AG08396 (cell line): ENCODE measurements at regions not wholly inside any gene's neighbourhood (a gene's known extent, or its start where the extent isn't known, plus 50 kb on each side); places are given as distances from the start of the nearest gene placed in this dataset.
"Not testable (repeated sequence)": the region's sequence is repeated elsewhere in the genome, so short reads cannot be mapped to it uniquely, and the experiment has no call there.

Experiments used
- DNase-seq: peaks from one replicate; pipeline ENCODE4 v3.0.0; 2012; ENCODE audit warnings: low spot score, mixed read lengths

- DNase-seq = no peak
Observed at GRCh38 chr3:40645883-40646282, 121.1 kb downstream of the ZNF621 start.

DNA sequence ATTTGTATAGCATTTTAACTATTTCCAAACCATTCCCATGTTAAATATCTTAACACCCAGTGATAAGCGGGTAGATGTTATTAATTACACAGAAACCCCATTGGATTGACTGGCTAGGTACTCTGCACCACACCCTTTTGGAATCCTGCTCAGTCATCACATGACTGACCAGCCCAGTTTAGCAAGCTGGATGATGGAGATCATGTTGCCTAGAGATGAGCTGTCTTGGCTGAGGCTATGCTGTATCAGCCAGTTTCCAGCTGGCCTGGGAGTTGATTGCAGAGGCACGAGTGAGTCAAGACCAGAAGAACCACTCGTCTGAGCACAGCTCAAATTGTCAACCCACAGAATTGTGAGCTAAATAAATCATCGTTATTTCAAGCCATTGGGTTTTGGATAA, 124.6 kb downstream of the ZNF621 start:
- no peak for DNase-seq

GRCh38 chr3:40652072-40652471, 127.3 kb downstream of the ZNF621 start:
- no peak for DNase-seq

GRCh38 chr3:40653001-40653400, 128.2 kb downstream of the ZNF621 start:
- no peak for DNase-seq

DNA sequence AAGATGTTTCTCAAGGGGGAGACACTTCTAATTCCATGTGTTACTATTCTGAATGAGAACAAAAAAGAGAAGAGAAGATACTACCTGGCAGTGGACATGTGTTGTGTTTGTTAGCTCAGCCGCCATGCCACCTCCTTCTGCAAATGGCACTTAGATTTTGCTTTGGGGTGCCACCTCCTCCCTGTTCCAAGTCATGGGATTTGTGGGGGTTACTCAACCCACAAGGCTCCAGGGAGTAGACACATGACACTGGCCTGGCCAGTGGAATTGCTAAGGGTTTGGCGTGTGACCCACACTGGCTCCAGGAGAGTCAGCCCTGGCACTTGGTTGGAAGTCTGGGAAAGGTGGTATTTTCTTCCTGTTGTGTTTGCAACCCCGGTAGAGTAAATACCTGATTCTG, 129.1 kb downstream of the ZNF621 start:
- no peak for DNase-seq

DNA sequence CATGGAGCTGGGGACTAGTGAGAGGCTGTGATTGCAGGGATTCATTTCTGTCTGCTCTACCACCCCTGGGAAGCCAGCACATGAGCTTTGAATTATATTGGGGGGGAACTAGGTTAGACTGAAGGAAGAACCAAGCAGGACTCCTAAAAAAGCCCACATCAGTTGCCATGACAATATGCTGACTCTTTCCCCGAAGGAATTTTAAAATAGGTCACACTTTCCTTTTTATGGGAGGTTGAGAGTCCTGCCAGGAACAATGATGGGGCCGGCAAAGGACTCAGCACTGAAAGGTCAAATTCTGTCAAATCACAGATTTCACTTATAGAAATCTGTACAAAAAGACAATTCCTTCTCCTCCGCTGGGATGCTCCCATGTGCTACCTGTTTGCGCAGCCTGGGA, 130.8 kb downstream of the ZNF621 start:
- DNase-seq = no peak

- DNase-seq = no peak
Observed at GRCh38 chr3:40657623-40658022, 132.9 kb downstream of the ZNF621 start.

GRCh38 chr3:40658305-40658704, 133.5 kb downstream of the ZNF621 start:
- DNase-seq = no peak

DNA sequence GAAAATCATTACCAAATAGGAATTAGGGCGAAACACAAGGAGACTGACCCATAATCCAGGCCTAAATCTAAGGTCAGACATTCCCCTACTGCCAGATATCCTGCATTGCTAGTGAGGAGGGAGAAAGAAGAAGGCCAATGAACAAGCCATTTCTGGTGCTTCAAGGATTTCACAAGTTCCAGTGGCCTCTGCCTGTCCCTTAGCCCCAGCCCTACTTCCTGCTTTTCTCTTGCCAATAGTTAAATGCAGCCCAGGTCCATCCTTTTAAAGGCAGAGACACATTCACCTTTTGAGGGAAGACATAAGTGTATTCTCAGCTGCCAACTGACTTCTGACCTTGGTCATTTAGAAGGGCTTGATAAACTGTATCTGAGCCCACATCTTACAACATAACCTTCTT, 135.8 kb downstream of the ZNF621 start:
- no peak for DNase-seq

DNA sequence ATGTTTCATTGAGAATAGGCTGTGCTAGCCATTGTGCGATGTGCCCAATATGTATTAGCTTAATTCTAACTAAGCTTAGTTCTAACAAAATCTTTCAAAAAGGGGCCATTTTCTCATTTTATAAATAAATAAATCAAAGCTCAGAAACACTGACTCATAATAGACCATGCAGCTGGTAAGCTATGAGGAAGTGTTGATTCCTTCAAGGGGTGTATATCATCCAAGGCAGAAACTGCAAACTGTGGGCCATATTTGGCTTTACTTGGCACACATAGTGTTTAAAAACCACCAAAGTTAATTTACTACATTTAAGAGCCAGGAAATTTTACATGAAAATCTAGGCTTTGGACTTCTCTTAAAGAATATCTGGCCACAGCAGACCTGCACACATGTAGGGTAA, 136.5 kb downstream of the ZNF621 start:
- no peak for DNase-seq

- DNase-seq = no peak
Observed at GRCh38 chr3:40663280-40663679, 138.5 kb downstream of the ZNF621 start.

DNA sequence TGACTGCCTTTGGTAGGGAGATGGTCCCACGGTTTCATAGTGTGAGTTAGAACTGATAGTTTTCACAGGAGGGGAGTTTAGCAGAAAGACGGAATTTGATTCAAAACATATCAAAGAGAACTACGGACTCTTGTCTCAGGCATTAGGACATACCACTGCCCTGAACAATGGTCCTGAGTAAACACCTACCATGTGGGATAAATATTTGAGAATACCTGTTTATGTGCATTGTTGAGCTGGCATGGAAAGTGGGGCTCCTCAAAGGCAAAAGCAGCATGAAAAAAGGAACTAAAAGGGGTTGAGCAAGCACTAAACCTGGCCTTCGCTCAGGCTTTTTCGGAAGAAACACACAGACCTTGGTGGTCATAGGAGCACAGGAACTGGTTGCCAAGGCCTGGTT, 144.4 kb downstream of the ZNF621 start:
- no peak for DNase-seq

DNA sequence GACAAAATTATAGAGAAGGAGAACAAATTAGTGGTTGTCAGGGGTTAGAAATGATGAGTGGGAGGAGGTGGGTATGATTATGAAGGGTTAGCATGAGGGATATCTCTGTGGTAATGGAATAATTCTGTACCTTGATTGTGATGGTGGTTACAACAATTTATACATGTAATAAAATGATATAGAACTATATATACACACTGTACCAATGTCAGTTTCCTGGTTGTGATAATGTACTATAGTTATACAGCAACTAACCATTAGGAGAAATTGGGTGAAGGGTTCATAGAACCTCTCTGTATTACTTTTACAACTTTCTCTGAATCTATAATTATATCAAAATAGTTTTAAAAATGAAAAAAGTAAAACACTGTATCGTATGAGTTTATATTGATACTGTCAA, 148.1 kb downstream of the ZNF621 start:
- no peak for DNase-seq

- no peak for DNase-seq
Observed at GRCh38 chr3:40677321-40677720, 152.6 kb downstream of the ZNF621 start.

GRCh38 chr3:40677749-40678148, 153.0 kb downstream of the ZNF621 start:
- no peak for DNase-seq

DNA sequence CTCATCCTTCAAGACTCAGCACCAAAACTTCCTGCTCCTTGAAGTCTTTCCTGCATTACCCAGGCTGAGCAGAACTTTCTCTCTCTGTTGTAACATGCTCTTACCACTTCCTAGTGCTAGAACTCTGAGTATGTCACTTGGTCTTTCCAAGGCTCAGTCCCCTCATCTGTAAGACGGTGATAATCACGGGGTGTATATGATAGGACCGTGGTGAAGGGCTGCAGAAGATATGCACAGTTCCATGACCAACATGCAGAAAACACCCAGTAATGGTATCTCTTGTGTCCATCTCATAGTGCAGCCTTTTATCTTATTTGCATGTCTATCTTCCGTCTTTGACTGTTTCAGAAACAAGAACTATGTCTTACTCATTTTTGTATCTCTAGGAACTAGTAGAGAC, 154.5 kb downstream of the ZNF621 start:
- DNase-seq = no peak

- DNase-seq = no peak
Observed at GRCh38 chr3:40680685-40681657, 156.2 kb downstream of the ZNF621 start.

DNA sequence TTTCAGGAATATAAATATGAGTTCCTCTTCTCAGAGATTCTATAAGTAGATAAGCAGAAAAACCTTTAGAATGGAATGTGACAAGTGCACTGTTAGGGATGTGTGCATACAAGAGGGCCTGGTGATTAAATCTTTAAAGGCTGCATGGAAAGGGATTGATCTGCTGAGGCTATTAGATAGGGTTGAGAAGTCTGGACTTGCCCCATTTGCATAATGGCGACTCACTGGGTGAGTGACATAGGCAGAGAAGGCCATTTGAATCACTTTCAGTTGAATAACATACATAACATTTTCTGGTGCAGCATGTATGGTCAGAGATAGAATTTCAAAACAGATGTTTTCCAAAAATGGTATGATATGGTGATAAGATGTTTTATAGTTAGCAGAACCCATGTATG, 156.9 kb downstream of the ZNF621 start:
- no peak for DNase-seq

DNA sequence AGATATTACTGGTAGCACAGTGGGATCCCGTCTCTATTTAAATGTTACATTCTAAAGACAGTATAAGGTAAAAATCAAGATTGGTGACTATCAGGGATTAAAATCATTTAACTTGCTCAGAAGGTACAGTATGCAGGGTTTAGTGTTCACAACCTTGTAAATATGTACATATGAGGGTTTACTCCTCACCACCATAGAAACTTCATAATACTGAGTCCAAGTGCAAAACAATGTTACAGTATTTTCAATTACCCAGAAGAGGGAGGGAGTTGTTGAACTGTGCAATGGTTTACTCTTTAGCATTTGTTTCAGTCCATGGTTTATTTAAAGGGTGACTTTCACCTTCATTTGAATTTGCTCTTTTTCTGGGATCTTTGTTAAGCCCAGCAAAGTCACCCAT, 165.1 kb downstream of the ZNF621 start:
- no peak for DNase-seq

DNA sequence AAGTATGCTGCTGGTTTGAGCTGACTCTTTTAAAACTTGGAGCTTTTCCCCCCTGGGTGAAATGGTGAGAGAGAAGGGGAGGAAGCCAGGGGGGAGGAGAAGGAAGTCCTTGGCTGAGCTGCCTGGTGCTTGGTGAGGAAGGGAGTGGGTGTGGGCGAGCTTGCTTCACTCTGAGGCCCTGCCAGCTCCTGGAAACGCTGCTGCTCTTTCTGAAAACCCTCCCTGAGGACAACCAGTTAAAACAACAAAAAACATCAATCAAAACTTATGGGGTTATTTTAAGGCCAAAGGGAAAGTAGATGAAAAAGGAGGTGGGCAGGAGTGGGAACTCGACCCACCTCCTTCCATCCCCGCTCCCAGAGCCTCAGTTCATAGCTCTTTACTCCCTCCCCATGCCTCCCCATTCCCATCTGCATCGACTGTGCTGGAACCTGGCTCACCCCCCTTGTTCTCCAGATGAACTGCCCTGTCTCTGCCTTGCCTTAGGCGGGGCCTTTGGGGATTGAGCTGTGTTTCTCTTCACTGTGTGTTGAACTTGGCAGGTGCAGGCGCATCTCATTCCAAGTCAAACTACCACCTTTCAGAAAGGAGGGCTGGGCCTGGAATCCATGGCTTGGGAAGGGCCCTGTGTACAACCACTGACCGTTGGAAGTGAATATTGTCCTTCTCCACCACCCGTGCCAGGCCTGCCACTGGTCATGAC, 166.1 kb downstream of the ZNF621 start:
- DNase-seq = no peak

GRCh38 chr3:40691452-40691861, 166.7 kb downstream of the ZNF621 start:
- DNase-seq = no peak

DNA sequence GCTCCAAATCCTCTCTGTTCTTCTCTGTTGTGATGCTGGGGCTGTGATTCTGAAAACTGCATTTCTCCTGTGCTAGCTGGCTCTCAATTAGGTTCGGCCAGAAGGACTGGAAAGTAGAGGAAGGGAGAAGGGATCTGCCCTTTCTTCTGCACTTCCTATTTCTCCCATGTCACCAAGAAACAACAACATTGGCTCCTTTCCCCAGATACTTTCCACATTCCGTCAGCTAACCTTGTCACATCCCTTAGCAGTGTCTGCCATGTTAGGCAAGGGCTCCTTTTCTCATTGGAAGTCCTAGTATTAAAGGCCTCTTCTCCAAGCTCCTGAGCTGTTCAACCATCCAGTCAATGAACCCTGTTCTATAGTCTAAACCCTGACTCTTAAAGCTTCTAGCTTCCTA, 171.1 kb downstream of the ZNF621 start:
- DNase-seq = no peak

DNA sequence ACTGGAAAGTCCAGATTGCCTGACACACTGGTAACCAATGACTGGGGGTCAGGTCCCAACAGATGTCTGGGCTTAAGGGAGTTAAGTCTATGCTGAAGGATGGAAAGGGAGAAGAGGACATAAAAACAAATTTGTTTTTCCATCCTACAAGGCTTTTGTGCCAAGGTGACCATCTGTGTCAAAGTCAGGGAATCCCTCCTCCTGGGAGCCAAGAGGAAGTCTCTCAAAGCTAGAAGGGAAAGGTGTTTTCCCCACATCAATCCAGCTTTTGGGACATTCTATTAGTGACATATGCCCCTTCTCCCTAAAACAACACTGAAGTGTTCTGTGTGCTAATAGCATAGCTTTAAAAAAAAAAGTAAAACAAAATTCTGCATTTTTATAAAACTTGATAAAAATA, 173.9 kb downstream of the ZNF621 start:
- DNase-seq = not testable (repeated sequence)
